Heart left ventricle (tissue), 13 donors: ENCODE measurements at regions not wholly inside any gene's neighbourhood (a gene's known extent, or its start where the extent isn't known, plus 50 kb on each side); places are given as distances from the start of the nearest gene placed in this dataset.

Experiments used
- CTCF ChIP-seq, 12 donors: fragments of 200-600 bp; sonication (generic) in 4 of 12; IDR thresholded peaks; one replicate each; pipeline versions ENCODE4 v1.5.0 to v1.8.0; 2018 to 2022; ENCODE audit warnings: antibody characterized with exemption in 12 of 12, mild to moderate bottlenecking in 5 of 12
- POLR2A ChIP-seq, 2 donors: fragments of 450-650 bp; IDR thresholded peaks; one replicate each; pipeline ENCODE4 v1.6.1; 2017; ENCODE audit warnings: antibody characterized with exemption in 2 of 2, mild to moderate bottlenecking in 2 of 2, moderate library complexity in 2 of 2
- donor health status: ischemic (EF 13 %, LVEDD 7.1; RV severe dilation, severe dysfunction).
- donor health status: DM: no; HTN: yes; CAD: no.
- donor health status: DM: no; HTN: no; CAD: no.
- donor health status: ischemic (EF 25% LVEDD 6.9; RV normal size, moderate dysfunction).
- donor health status: ischemic (EF 25% LVEDD 5.7; RV mildly dilated, moderate dysfunction).
- donor health status: ischemic (EF 35%, LVEDD 5.7; RV mildly dilated, moderate dysfunction).
- donor health status: nonischemic (EF 11% LVEDD 7.7; RV severe dilation, severe dysfunction).
- donor health status: DM: yes; HTN: yes; CAD: no.
- donor health status: PGD.
- donor health status: ischemic (EF 29% LVEDD 5.4; RV normal size, mild dysfunction).
- donor health status: nonischemic (EF 23%, LVEDD 6.1; RV moderate dilation, normal function).

- no peak for TF ChIP-seq CTCF (IDR thresholded peaks at IDR 0.05)
- TF ChIP-seq POLR2A (IDR thresholded peaks at IDR 0.05) = no peak
Observed at GRCh38 chr2:220015576-220015975, 388.1 kb downstream of the SLC4A3 start.
